Glutamatergic neuron (in vitro differentiated cells): ENCODE measurements at regions not wholly inside any gene's neighbourhood (a gene's known extent, or its start where the extent isn't known, plus 50 kb on each side); places are given as distances from the start of the nearest gene placed in this dataset.

Experiments
- DNase-seq: peaks from one replicate; pipeline ENCODE4 v3.0.0; 2022
- H3K27ac Mint-ChIP-seq: one replicate; pipeline ENCODE4 v1.8.0; 2020; ENCODE audit warnings: mild to moderate bottlenecking, mixed read lengths, inconsistent platforms; ENCODE audit not compliant: unreplicated experiment
- H3K27me3 Mint-ChIP-seq: one replicate; pipeline ENCODE4 v1.8.0; 2020; ENCODE audit warnings: mild to moderate bottlenecking, moderate library complexity, mixed read lengths, inconsistent platforms; ENCODE audit not compliant: unreplicated experiment
- H3K36me3 Mint-ChIP-seq: one replicate; pipeline ENCODE4 v1.8.0; 2020; ENCODE audit warnings: mild to moderate bottlenecking, mixed read lengths, inconsistent platforms; ENCODE audit not compliant: unreplicated experiment
- H3K4me1 Mint-ChIP-seq: one replicate; pipeline ENCODE4 v1.8.0; 2020; ENCODE audit warnings: mild to moderate bottlenecking, low read depth, mixed read lengths, inconsistent platforms; ENCODE audit not compliant: unreplicated experiment
- H3K4me3 Mint-ChIP-seq: one replicate; pipeline ENCODE4 v1.8.0; 2020; ENCODE audit warnings: mild to moderate bottlenecking, mixed read lengths, inconsistent platforms; ENCODE audit not compliant: unreplicated experiment
- H3K9me3 Mint-ChIP-seq: one replicate; pipeline ENCODE4 v1.8.0; 2020; ENCODE audit warnings: mild to moderate bottlenecking, moderate library complexity, mixed read lengths, inconsistent platforms; ENCODE audit not compliant: unreplicated experiment
- TF ChIP-seq, protein P1 (sequence below): fragments of 200-600 bp; sonication (generic); IDR thresholded peaks from one replicate; pipeline ENCODE4 v1.5.0; 2021; ENCODE audit not compliant: partially characterized antibody, unreplicated experiment

DNA sequence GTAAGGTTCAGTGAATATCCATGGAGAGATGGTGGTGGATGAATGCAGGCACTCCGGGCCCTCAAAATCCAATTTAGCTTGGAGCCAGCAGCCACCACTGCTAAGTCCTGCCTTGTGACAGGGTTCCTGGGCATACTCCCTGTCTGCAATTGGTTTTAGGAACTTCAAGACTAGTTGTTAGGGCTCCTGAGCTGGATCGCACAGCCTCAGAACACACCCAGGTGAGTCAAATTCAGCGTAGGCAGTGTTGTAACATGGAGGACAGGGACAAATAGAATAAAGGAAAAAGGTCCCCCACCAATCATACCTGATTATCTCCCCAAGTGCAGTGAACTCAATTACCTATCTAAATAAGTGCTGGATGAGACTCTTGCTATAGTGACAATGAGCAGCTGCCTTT is 74.6 kb downstream of the PERP start:
- TF ChIP-seq, protein P1, sequence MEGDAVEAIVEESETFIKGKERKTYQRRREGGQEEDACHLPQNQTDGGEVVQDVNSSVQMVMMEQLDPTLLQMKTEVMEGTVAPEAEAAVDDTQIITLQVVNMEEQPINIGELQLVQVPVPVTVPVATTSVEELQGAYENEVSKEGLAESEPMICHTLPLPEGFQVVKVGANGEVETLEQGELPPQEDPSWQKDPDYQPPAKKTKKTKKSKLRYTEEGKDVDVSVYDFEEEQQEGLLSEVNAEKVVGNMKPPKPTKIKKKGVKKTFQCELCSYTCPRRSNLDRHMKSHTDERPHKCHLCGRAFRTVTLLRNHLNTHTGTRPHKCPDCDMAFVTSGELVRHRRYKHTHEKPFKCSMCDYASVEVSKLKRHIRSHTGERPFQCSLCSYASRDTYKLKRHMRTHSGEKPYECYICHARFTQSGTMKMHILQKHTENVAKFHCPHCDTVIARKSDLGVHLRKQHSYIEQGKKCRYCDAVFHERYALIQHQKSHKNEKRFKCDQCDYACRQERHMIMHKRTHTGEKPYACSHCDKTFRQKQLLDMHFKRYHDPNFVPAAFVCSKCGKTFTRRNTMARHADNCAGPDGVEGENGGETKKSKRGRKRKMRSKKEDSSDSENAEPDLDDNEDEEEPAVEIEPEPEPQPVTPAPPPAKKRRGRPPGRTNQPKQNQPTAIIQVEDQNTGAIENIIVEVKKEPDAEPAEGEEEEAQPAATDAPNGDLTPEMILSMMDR = no peak
- DNase-seq = no peak
- Mint-ChIP-seq H3K9me3 (peaks cover 2% of the 10 kb centered on the region), H3K36me3 (peaks cover 4% of the 10 kb centered on the region), H3K27ac (no peak overlapping the region), H3K4me3 (no peak overlapping the region), H3K27me3 (no peaks in the 10 kb centered on the region), H3K4me1 (peaks cover 5% of the 10 kb centered on the region)

DNA sequence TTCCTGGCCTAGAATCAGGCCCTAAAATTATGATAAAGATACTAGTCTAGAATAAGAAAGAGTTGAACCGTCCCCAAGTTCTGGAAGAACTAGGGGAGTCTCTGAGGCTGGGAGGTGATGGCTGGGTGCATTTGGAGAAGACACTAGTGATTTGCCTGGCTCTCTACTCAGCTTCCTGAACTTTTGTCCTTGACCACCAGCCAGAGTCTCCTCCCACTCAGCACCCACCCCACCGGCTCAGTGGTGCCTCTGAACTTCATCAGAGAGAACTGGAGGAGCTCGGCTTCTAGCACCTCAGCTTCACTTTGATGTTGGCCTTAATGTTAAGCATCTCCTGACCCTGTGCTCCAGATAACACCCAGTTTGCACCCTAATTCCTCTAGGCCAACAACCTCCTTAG is 73.0 kb downstream of the PERP start:
- no peaks in the 10 kb centered on the region for H3K9me3 Mint-ChIP-seq
- no peak overlapping the region for H3K27ac Mint-ChIP-seq
- H3K36me3 Mint-ChIP-seq = peaks cover 4% of the 10 kb centered on the region
- TF ChIP-seq, protein P1 = no peak
- no peak for DNase-seq
- peaks cover 5% of the 10 kb centered on the region for H3K4me1 Mint-ChIP-seq
- H3K27me3 Mint-ChIP-seq = no peaks in the 10 kb centered on the region
- H3K4me3 Mint-ChIP-seq = no peak overlapping the region

DNA sequence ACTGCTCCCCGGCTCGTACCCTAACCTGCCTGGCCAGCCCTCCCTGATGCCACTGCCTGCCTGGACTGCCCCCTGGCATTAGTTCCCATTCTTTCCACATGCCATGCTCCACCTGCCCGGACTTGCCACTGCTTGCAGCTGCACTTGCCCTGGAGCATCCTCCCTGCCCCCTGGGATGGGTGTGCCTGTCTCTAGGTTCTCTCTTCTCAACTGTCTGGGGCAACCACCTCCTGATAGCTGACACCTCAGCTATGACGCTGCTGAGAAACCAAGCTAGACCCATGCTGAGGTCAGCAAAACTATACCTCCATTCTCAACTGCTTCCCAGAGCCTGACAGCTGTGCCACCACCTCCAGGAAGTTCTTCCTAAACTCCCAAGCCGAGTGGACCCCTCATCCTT is 72.1 kb downstream of the PERP start:
- Mint-ChIP-seq H3K4me3 (no peak overlapping the region), H3K27me3 (no peaks in the 10 kb centered on the region), H3K4me1 (peaks cover 5% of the 10 kb centered on the region), H3K9me3 (no peaks in the 10 kb centered on the region), H3K36me3 (peaks cover 4% of the 10 kb centered on the region), H3K27ac (no peak overlapping the region)
- DNase-seq = no peak
- TF ChIP-seq, protein P1 = no peak

DNA sequence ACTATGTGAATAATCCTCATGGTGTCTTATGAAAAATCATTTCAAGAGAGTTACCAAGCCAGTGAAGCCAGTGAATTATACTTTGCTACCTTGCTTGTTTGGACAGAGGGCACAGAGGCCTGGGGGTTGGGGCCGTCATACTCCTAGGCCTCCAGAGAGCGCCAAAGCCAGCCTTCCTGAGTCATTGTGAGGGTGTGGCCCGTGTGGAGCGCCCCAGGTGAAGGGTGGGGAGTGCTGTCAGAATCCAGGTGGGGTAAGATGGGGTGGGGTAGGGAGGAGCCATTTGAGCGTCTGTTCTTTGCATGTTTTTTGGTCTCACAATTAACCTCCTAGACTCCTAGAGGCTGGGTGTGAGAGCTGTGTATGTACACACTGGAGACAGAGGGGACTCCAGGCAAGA is 71.1 kb downstream of the PERP start:
- DNase-seq = no peak
- no peak overlapping the region for H3K4me3 Mint-ChIP-seq
- TF ChIP-seq, protein P1 = no peak

DNA sequence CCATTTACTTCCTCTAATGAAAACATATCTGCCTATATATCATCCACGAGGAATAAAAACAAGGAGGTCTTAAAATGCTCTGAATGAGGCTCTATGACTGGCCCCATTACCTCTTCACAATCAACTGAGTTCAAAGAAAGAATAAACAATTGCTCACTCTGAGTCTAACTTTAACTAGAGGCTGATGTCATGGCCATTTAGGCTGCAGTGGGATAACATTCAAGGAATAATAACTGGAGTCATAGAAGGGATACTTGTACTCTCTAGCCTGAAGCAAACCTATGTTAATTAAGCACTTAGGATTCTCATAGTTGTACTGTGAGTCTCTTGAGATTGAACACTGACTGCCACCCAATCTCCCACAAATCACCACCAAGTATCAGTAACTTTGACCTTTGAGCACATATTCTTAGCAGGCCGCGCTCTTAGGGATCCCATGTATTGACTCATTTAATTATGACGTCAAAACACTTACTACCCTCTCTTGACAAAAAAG is 70.2 kb downstream of the PERP start:
- H3K4me1 Mint-ChIP-seq = peaks cover 5% of the 10 kb centered on the region
- H3K27ac Mint-ChIP-seq = no peak overlapping the region
- no peaks in the 10 kb centered on the region for H3K27me3 Mint-ChIP-seq
- no peaks in the 10 kb centered on the region for H3K9me3 Mint-ChIP-seq
- TF ChIP-seq, protein P1 = no peak
- no peak overlapping the region for H3K4me3 Mint-ChIP-seq
- peaks cover 4% of the 10 kb centered on the region for H3K36me3 Mint-ChIP-seq
- no peak for DNase-seq

More for the DNA sequence above, 71.1 kb downstream of the PERP start:
- no peak overlapping the region for H3K27ac Mint-ChIP-seq
- H3K9me3 Mint-ChIP-seq = no peaks in the 10 kb centered on the region
- peaks cover 4% of the 10 kb centered on the region for H3K36me3 Mint-ChIP-seq
- no peaks in the 10 kb centered on the region for H3K27me3 Mint-ChIP-seq
- H3K4me1 Mint-ChIP-seq = peaks cover 5% of the 10 kb centered on the region
